Osteocyte (in vitro differentiated cells): ENCODE measurements at regions not wholly inside any gene's neighbourhood (a gene's known extent, or its start where the extent isn't known, plus 50 kb on each side); places are given as distances from the start of the nearest gene placed in this dataset.

Experiments
- DNase-seq: peaks from one replicate; pipeline ENCODE4 v3.0.0; 2021; ENCODE audit warnings: mixed read lengths; ENCODE audit not compliant: unreplicated experiment; ENCODE audit errors: extremely low spot score
- H3K27ac Mint-ChIP-seq: one replicate; pipeline ENCODE4 v1.8.0; 2021; ENCODE audit warnings: mild to moderate bottlenecking, mixed read lengths; ENCODE audit not compliant: unreplicated experiment
- H3K27me3 Mint-ChIP-seq: one replicate; pipeline ENCODE4 v1.8.0; 2021; ENCODE audit warnings: mixed read lengths; ENCODE audit not compliant: unreplicated experiment
- H3K36me3 Mint-ChIP-seq: one replicate; pipeline ENCODE4 v1.8.0; 2021; ENCODE audit warnings: mixed read lengths; ENCODE audit not compliant: unreplicated experiment
- H3K4me1 Mint-ChIP-seq: one replicate; pipeline ENCODE4 v1.8.0; 2021; ENCODE audit warnings: mixed read lengths; ENCODE audit not compliant: unreplicated experiment
- H3K4me3 Mint-ChIP-seq: one replicate; pipeline ENCODE4 v1.8.0; 2021; ENCODE audit warnings: mild to moderate bottlenecking, moderate library complexity, mixed read lengths; ENCODE audit not compliant: unreplicated experiment
- H3K9me3 Mint-ChIP-seq: one replicate; pipeline ENCODE4 v1.8.0; 2021; ENCODE audit warnings: mixed read lengths; ENCODE audit not compliant: unreplicated experiment
- CTCF ChIP-seq: fragments of 200-600 bp; sonication (generic); IDR thresholded peaks from 2 replicates; pipeline ENCODE4 v1.5.0; 2021; ENCODE audit warnings: antibody characterized with exemption, mild to moderate bottlenecking, moderate library complexity

GRCh38 chr1:22196041-22196440 lies 53.1 kb upstream of the WNT4 start:
- DNase-seq: no peak
- H3K36me3 Mint-ChIP-seq: no peaks in the 10 kb centered on the region
- no peak overlapping the region for H3K4me3 Mint-ChIP-seq
- peaks cover 60% of the 10 kb centered on the region for H3K27me3 Mint-ChIP-seq
- TF ChIP-seq CTCF: no peak
- no peak overlapping the region for H3K27ac Mint-ChIP-seq
- H3K9me3 Mint-ChIP-seq: peaks cover 6% of the 10 kb centered on the region
- no peaks in the 10 kb centered on the region for H3K4me1 Mint-ChIP-seq

GRCh38 chr1:22196641-22197040 lies 53.7 kb upstream of the WNT4 start:
- H3K9me3 Mint-ChIP-seq: peaks cover 6% of the 10 kb centered on the region
- H3K36me3 Mint-ChIP-seq: no peaks in the 10 kb centered on the region
- TF ChIP-seq CTCF: no peak
- no peak overlapping the region for H3K4me3 Mint-ChIP-seq
- H3K27ac Mint-ChIP-seq: no peak overlapping the region
- DNase-seq: no peak
- no peaks in the 10 kb centered on the region for H3K4me1 Mint-ChIP-seq
- peaks cover 54% of the 10 kb centered on the region for H3K27me3 Mint-ChIP-seq

DNA sequence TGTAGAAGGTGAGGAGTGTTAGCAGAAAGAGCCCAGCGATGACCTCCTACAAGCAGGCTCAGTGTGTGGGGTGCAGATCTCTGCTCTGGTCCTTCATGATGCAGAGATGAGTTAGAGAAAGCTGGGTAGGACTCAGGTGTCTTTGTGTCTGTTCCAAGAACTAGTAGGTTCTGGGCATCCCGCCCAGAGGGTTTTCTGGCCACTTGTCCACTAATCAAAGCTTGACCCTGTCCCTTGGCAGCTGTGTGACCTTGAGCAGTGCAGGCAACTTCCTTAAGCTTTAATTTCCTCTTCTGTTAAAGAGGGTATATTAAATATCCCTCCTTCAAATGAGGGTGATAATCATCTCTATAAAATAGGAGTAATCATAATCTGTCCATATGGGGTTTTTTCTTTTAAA lies 54.7 kb upstream of the WNT4 start:
- DNase-seq: no peak
- peaks cover 6% of the 10 kb centered on the region for H3K9me3 Mint-ChIP-seq
- no peak overlapping the region for H3K27ac Mint-ChIP-seq
- no peaks in the 10 kb centered on the region for H3K4me1 Mint-ChIP-seq
- H3K27me3 Mint-ChIP-seq: peaks cover 49% of the 10 kb centered on the region
- no peaks in the 10 kb centered on the region for H3K36me3 Mint-ChIP-seq
- no peak overlapping the region for H3K4me3 Mint-ChIP-seq
- no peak for TF ChIP-seq CTCF

- no peaks in the 10 kb centered on the region for H3K36me3 Mint-ChIP-seq
- peaks cover 6% of the 10 kb centered on the region for H3K9me3 Mint-ChIP-seq
- H3K27ac Mint-ChIP-seq: no peak overlapping the region
- no peak for DNase-seq
- H3K27me3 Mint-ChIP-seq: peaks cover 69% of the 10 kb centered on the region
- TF ChIP-seq CTCF: no peak
- peaks cover 10% of the 10 kb centered on the region for H3K4me1 Mint-ChIP-seq
- no peak overlapping the region for H3K4me3 Mint-ChIP-seq
These were observed 58.1 kb upstream of the WNT4 start for GRCh38 chr1:22201023-22201422.

- TF ChIP-seq CTCF: no peak
- H3K4me3 Mint-ChIP-seq: no peak overlapping the region
These were observed 60.4 kb upstream of the WNT4 start for GRCh38 chr1:22203335-22203734.

More at GRCh38 chr1:22203335-22203734, 60.4 kb upstream of the WNT4 start:
- Mint-ChIP-seq H3K9me3 (peaks cover 6% of the 10 kb centered on the region), H3K4me1 (peaks cover 10% of the 10 kb centered on the region), H3K36me3 (no peaks in the 10 kb centered on the region), H3K27ac (no peak overlapping the region), H3K27me3 (peaks cover 71% of the 10 kb centered on the region)
- no peak for DNase-seq
